HG03175 (cell line): ENCODE measurements at regions not wholly inside any gene's neighbourhood (a gene's known extent, or its start where the extent isn't known, plus 50 kb on each side); places are given as distances from the start of the nearest gene placed in this dataset.

ENCODE experiments used
- ATAC-seq: cut with Tn5 transposase; IDR thresholded peaks from one replicate; pipeline ENCODE4 v1.9.1; 2021; ENCODE audit warnings: mild to moderate bottlenecking, moderate library complexity; ENCODE audit not compliant: unreplicated experiment

GRCh38 chr7:94222516-94222915, 172.2 kb upstream of the COL1A2 start:
- no peak for ATAC-seq

DNA sequence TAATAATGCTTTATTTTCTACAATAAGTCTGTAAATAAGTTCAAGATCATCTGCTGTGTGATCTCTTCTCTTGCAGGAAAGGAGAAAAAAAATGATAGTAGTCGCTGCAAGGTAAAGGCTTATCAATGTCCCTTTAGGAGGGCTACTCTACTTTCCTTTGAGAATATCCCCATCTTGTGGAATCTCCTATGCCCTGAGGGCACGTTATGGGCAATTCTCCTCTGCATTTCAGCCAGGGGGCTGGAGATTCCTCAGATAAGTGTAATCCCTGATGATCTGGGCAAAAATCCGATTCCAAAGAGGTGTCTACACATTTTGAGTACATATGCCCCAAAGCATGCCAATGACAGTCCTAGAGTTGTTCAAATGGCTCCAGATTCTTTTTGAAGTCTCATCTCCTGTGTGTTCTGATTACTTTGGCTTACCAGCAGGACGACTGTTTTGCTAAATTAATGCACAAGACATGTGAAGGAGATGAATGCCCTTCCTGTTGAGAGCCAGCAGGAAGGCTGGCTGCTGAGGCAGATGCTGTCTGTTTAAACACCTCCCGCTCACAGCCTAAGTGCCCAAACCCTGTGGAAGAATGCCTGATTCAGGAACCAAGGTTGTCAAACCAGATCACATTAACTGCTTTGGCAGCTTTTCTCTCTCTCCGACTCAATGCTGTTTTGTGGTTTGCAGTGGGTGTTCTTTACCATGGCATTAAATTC, 171.2 kb upstream of the COL1A2 start:
- ATAC-seq = no peak

DNA sequence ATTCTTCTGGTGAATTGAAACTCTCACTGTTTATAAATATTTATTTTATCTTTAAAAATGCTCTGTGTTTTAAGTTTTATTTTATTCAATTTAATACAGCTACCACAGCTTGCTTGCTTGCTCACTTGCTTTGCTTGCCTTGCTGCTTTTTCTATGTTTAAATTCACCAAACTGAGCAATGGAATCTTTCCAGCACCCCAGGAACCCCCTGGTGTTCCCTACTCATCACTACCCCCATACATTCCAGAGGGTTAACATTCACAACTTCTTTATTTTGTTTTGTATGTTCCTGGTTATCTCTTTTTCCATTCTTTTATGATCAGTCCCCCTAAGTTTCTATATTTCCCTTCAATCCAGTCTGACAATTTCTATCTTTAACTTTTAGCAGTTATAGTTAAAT, 166.5 kb upstream of the COL1A2 start:
- ATAC-seq = no peak

GRCh38 chr7:94228678-94229077, 166.0 kb upstream of the COL1A2 start:
- ATAC-seq = no peak

DNA sequence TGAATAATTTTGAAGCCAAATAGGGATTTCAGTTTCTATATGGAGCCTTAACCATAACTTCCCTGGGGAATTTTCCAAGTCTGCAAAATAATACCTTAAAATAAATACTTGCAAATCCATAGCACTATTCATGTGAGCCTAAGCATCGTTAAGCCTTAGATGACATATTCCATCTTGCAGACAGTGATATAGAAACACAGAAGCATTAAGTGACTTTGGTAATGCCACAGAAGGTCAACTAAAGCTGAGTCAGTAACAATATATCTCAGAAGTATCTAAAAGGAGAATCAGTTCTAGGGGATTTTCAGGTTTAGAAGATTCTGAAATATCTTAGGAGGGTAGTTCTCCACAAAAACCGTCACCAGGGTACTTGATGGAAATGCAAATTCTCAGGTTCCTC, 163.4 kb upstream of the COL1A2 start:
- ATAC-seq = no peak

DNA sequence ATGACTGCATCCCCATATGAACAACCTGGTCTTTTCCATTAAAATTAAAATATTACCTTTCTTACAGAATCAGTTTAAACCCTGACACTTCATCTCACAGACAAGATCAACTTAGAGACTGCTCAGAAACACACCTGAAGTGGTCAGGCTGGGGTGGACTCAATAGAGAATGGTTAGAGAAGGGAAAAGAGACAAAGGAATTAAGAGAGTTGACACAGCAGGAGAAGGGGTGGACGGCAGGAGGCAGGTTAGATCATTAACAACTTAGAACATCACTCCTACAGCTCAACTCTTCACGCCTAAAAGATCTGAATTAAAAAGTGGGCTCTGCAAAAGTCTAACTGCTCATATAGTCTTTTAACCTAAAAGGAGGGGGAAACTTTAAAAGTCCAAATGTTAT, 157.7 kb upstream of the COL1A2 start:
- no peak for ATAC-seq

DNA sequence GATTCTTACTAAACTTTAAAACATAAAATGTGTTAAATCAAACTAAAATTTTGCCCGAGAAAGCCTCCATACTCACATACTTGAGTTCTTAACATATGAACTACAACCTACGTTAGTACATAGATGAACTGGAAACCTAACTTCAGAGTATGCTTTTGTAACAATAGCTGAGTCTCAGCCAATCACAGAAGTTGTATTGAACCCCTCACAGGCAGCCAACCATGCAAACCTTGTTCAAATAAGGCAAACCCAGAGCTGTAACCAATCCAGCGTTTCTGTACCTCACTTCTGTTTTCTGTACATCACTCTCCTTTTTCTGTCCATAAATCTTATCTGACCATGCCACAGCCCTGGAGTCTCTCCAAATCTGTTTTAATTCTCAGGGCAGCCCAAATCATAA, 157.3 kb upstream of the COL1A2 start:
- ATAC-seq = no peak

DNA sequence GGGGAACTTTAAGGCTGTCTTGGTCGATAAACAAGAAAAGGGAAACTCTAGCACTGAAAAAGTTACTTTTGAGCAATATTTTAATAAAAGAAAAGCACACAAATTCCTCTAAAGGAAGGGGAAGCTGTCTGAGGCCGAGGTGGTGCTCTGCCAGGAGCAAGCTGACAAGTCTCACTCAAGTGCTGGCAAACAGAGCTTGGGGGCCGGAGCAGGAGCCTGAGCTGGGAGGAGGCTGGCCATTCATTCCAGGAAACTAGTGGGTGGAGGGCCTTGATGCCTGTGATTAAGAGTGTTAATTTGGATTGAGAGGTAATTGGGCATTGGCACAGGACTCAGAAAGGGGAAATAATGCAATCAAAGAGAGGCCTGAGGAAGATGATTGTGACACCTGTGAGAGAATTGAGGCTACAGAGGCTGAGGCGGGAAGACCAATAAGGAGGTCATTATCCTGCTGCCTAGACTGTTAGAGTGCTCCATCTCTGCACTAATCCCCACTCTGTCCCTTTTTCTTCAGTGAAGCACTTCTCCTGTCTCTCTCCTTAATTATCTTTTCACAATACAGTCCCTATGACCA, 154.9 kb upstream of the COL1A2 start:
- no peak for ATAC-seq

GRCh38 chr7:94240902-94241301, 153.8 kb upstream of the COL1A2 start:
- ATAC-seq = no peak

- no peak for ATAC-seq
Measured at GRCh38 chr7:94241402-94241925, 153.2 kb upstream of the COL1A2 start.

DNA sequence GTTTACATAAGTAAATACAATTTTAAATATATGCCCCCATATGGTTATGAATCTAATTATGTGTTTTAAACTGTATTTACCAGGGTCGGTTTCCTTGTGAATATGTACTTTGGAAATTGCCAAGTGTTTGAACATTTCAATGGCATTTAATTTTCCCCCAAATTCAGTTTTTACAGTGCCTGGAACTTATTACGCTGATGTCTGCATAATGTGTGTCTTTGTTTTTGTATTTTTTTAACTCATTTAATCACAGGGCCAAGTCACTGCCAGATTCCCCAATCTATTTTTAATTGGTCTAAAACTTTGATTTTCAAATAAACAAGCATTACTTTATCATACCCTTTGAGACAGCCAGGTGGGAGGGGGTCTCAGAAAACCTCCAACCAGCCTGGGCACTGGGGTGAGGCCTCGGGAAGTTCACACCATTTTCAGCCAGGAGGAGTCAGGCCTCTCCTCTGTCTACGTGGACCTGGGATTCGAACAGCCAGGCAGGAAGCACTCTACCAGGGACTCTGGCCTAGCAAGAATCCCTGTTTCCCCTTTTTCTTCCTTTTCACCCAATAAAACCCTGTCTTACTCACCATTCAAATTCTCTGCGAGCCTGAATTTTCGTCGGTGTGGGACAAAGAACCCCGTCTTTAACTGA, 151.5 kb upstream of the COL1A2 start:
- no peak for ATAC-seq

GRCh38 chr7:94244760-94245159, 149.9 kb upstream of the COL1A2 start:
- no peak for ATAC-seq

GRCh38 chr7:94245500-94245899, 149.2 kb upstream of the COL1A2 start:
- ATAC-seq = no peak

DNA sequence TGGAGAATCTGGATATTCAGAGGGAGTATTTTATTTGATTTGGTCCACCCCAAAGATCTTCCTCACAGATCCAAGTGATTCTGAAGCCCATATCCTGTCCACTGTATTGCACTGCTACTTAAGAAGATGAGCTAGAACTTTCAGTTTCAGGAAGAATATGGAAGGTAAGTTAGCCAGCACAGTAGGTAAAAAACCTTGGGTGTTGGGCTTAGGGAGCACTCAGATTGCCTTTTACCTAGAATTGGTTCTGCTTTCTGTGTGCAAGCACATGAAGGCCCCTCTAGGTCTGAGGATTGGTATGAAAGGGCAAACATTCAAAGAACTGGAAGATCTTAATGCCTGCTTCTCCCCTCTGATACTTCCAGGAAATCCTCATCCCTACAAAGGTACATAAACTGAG, 146.7 kb upstream of the COL1A2 start:
- no peak for ATAC-seq

DNA sequence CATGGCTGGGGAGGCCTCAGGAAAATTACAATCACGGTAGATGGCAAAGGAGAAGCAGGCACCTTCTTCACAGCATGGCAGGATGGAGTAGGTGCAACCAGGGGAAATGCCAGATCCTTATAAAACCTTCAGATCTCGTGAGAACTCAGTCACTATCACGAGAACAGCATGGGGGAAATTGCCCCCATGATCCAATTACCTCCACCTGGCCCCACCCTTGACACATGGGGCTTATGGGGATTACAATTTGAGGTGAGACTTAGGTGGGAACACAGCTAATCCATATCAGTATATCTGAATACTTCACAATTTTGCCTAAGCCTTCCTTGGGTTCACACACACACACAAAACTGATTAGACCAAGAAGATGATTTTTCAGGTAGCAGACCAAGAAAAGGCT, 145.1 kb upstream of the COL1A2 start:
- ATAC-seq = no peak

GRCh38 chr7:94250124-94250523, 144.6 kb upstream of the COL1A2 start:
- no peak for ATAC-seq

- ATAC-seq = no peak
Measured at GRCh38 chr7:94250987-94251386, 143.7 kb upstream of the COL1A2 start.

DNA sequence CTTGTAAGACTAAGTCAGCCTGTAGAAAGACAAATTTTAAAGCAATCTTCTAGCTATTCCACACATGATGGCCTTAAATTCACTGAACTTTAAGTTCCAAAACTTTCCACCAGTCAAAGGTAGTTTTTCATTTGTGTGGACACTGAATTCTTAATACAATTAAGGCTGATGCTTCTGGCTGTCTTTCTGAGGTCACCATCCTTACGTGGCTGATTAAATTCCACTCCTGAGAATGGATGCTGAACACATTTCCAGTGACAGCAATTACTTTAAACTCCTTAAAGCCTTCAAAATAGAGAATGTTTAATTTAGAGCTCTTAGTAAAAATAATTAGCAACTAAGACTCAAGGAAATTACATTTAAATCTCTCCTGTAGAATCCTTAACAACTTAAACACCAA, 142.6 kb upstream of the COL1A2 start:
- ATAC-seq = no peak

GRCh38 chr7:94252971-94253370, 141.7 kb upstream of the COL1A2 start:
- no peak for ATAC-seq

GRCh38 chr7:94253686-94254085, 141.0 kb upstream of the COL1A2 start:
- ATAC-seq = no peak

DNA sequence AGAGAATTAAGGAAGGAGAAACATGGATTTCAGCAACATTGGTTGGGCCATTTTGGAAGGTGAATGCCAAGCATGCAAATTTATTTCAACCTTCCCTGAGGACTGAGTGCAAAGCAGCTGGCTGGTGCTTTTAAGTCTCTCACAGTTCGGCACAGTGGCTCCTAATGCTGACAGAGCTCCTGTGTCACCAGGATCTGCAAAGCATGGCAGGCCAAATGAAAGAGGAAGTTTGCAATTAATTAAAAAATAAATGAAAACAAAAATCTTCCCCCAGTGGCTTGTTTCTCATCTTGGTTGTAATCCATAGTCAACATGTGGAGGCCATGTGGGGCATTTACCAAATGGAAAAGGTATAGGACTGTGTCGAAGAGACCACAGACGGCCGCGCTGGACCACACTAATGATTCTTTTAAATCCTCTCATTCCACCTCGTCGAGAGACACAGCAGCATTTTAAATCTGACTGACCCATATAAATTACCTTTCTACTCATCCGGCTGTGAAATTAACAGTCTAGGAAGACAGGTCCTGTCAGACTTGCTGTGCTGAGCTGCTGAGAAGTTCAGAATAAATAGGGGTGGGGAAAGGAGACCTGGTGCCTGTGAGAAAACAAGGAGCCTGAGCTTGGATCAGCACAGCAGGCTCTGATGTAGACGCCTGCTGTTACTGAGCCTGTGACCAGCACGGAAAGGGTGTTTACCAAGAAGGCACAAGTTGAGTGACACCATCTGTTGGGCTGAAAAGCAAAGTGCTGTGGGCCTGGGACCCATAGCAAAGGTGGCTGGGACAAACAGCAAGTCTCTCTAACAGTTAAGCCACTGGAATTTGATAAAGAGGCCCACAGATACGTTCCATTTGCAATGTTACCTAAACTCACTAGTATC, 136.0 kb upstream of the COL1A2 start:
- ATAC-seq = no peak
